ENCODE measurements at regions not wholly inside any gene's neighbourhood (a gene's known extent, or its start where the extent isn't known, plus 50 kb on each side); places are given as distances from the start of the nearest gene placed in this dataset.

DNA sequence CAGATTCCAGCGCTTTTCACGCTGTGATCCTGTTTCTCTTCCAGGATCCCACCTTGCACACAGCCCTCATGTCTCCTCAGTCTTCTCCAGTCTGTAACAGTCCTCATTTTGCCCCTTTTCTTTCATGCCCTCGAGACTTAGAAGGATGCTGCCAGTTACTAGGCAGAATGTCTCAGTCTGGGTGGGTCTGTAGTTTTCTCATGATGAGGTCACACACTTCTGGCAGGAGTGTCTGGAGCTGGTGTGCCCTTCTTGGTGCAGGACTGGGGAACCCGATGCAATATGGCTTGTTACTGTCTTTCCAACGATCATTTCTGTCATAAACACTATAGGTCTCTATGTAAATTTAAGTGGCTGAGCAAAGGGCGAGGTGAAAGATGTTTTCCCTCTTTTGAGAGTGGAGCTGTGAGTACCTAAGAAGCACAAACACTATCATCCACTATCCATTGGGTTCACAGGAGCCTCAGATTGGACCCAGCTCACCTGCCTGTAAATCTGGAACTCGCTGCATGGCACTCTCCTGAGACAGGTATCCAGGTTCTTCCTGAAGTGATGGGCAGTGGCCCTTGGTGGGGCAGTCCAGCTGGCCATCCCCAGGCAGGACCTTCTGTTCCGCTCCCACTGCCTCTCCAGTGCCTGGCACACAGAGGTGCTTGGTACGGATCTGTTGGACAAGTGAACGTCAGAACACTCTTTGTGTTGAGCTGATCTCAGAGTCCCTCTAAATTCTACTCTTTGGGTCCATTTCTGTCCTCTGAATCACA, 64.3 kb upstream of the ZNF32 start:
- TF ChIP-seq, protein P1, sequence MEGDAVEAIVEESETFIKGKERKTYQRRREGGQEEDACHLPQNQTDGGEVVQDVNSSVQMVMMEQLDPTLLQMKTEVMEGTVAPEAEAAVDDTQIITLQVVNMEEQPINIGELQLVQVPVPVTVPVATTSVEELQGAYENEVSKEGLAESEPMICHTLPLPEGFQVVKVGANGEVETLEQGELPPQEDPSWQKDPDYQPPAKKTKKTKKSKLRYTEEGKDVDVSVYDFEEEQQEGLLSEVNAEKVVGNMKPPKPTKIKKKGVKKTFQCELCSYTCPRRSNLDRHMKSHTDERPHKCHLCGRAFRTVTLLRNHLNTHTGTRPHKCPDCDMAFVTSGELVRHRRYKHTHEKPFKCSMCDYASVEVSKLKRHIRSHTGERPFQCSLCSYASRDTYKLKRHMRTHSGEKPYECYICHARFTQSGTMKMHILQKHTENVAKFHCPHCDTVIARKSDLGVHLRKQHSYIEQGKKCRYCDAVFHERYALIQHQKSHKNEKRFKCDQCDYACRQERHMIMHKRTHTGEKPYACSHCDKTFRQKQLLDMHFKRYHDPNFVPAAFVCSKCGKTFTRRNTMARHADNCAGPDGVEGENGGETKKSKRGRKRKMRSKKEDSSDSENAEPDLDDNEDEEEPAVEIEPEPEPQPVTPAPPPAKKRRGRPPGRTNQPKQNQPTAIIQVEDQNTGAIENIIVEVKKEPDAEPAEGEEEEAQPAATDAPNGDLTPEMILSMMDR (IDR thresholded peaks at IDR 0.05): no peak
- no peak for TF ChIP-seq POLR2A (IDR thresholded peaks at IDR 0.05)
